ENCODE measurements at regions not wholly inside any gene's neighbourhood (a gene's known extent, or its start where the extent isn't known, plus 50 kb on each side); places are given as distances from the start of the nearest gene placed in this dataset.

- no peak for DNase-seq (ENCODE audit: low spot score)
- H3K27ac ChIP-seq (ENCODE audit: low read depth, low read length, poor library complexity, severe bottlenecking) = peak overlapping the region; percentile 78
- ChIA-PET POLR2A (ENCODE audit: low non-redundant PET) (no interaction called here), CTCF (no interaction called here)
- peaks cover 22% of the 10 kb centered on the region for H3K9me3 ChIP-seq (ENCODE audit: low read depth, low read length, poor library complexity, severe bottlenecking)
- no peaks in the 10 kb centered on the region for H3K27me3 ChIP-seq (replicated peaks; ENCODE audit: insufficient read depth, low read depth, low read length, poor library complexity)
- TF ChIP-seq CTCF (conservative IDR thresholded peaks at IDR 0.05; ENCODE audit: low read depth, low read length) = no peak
- no peak for TF ChIP-seq EZH2 (IDR thresholded peaks at IDR 0.05; ENCODE audit: borderline replicate concordance, low read depth, low read length, poor library complexity, severe bottlenecking)
- H3K36me3 ChIP-seq (ENCODE audit: insufficient read depth, low read length, poor library complexity, severe bottlenecking) = no peaks in the 10 kb centered on the region
- H3K4me1 ChIP-seq (ENCODE audit: insufficient read depth, low read length, poor library complexity, severe bottlenecking) = peaks cover 17% of the 10 kb centered on the region
- no TSS peak for BruUV-seq (replicated peaks)
- no peak overlapping the region for H3K4me3 ChIP-seq (ENCODE audit: low read depth, low read length, poor library complexity, severe bottlenecking)
- intact Hi-C loops (cut with micrococcal nuclease; ENCODE audit: unreplicated experiment) = loop anchor here (10.0 kb wide), 1 partner anchor 121 kb away; no protein-coding TSS in a partner anchor
These were observed 984.4 kb upstream of the AUTS2 start for GRCh38 chr7:68613897-68614296.

- H3K27ac ChIP-seq (ENCODE audit: low read depth, low read length, poor library complexity, severe bottlenecking) = peak overlapping the region; percentile 83
- H3K27me3 ChIP-seq (replicated peaks; ENCODE audit: insufficient read depth, low read depth, low read length, poor library complexity) = no peaks in the 10 kb centered on the region
- H3K4me3 ChIP-seq (ENCODE audit: low read depth, low read length, poor library complexity, severe bottlenecking) = no peak overlapping the region
- H3K9me3 ChIP-seq (ENCODE audit: low read depth, low read length, poor library complexity, severe bottlenecking) = peaks cover 16% of the 10 kb centered on the region
- intact Hi-C loops (cut with micrococcal nuclease; ENCODE audit: unreplicated experiment) = loop anchor here (10.0 kb wide), 1 partner anchor 115 kb away; no protein-coding TSS in a partner anchor
- TF ChIP-seq EZH2 (IDR thresholded peaks at IDR 0.05; ENCODE audit: borderline replicate concordance, low read depth, low read length, poor library complexity, severe bottlenecking) = no peak
- no peak; the same call in 1 of the 2 replicates for TF ChIP-seq CTCF (conservative IDR thresholded peaks at IDR 0.05; ENCODE audit: low read depth, low read length)
- H3K4me1 ChIP-seq (ENCODE audit: insufficient read depth, low read length, poor library complexity, severe bottlenecking) = peaks cover 8% of the 10 kb centered on the region
- CTCF ChIA-PET = no interaction called here
- no peaks in the 10 kb centered on the region for H3K36me3 ChIP-seq (ENCODE audit: insufficient read depth, low read length, poor library complexity, severe bottlenecking)
- no TSS peak for BruUV-seq (replicated peaks)
- POLR2A ChIA-PET (ENCODE audit: low non-redundant PET) = no interaction called here
- DNase-seq (ENCODE audit: low spot score) = peak; percentile 88
These were observed 978.7 kb upstream of the AUTS2 start for GRCh38 chr7:68619526-68619925.

GRCh38 chr7:68622500-68622899, 975.8 kb upstream of the AUTS2 start:
- TF ChIP-seq EZH2 (IDR thresholded peaks at IDR 0.05; ENCODE audit: borderline replicate concordance, low read depth, low read length, poor library complexity, severe bottlenecking) = no peak
- TF ChIP-seq CTCF (conservative IDR thresholded peaks at IDR 0.05; ENCODE audit: low read depth, low read length) = no peak

More at GRCh38 chr7:68622500-68622899, 975.8 kb upstream of the AUTS2 start:
- intact Hi-C loops (cut with micrococcal nuclease; ENCODE audit: unreplicated experiment) = no loop called here
- ChIA-PET POLR2A (ENCODE audit: low non-redundant PET) (no interaction called here), CTCF (no interaction called here)
- H3K36me3 ChIP-seq (ENCODE audit: insufficient read depth, low read length, poor library complexity, severe bottlenecking) = no peaks in the 10 kb centered on the region
- peaks cover 2% of the 10 kb centered on the region for H3K9me3 ChIP-seq (ENCODE audit: low read depth, low read length, poor library complexity, severe bottlenecking)
- H3K4me3 ChIP-seq (ENCODE audit: low read depth, low read length, poor library complexity, severe bottlenecking) = no peak overlapping the region
- H3K4me1 ChIP-seq (ENCODE audit: insufficient read depth, low read length, poor library complexity, severe bottlenecking) = peaks cover 15% of the 10 kb centered on the region
- no peak overlapping the region for H3K27ac ChIP-seq (ENCODE audit: low read depth, low read length, poor library complexity, severe bottlenecking)
- no TSS peak for BruUV-seq (replicated peaks)
- no peaks in the 10 kb centered on the region for H3K27me3 ChIP-seq (replicated peaks; ENCODE audit: insufficient read depth, low read depth, low read length, poor library complexity)
- DNase-seq (ENCODE audit: low spot score) = no peak

Data from A673 (cell line).